Mammary epithelial cell (primary cell): ENCODE measurements at regions not wholly inside any gene's neighbourhood (a gene's known extent, or its start where the extent isn't known, plus 50 kb on each side); places are given as distances from the start of the nearest gene placed in this dataset.

ENCODE experiments used
- EZH2 ChIP-seq: IDR thresholded peaks from 2 replicates; pipeline ENCODE4 v1.6.1; 2012; ENCODE audit warnings: low read length, inconsistent platforms, borderline replicate concordance
- TF ChIP-seq, protein P1 (sequence below), 2 donors: IDR thresholded peaks in 1 of 2; conservative IDR thresholded peaks in 1 of 2; 2 replicates each; pipeline ENCODE4 v1.5.1; 2011 to 2012; ENCODE audit warnings: inconsistent platforms in 2 of 2, low read length in 2 of 2, mild to moderate bottlenecking in 2 of 2, control low read depth in 1 of 2, low read depth in 1 of 2; ENCODE audit not compliant: insufficient read depth in 1 of 2; ENCODE audit errors: extremely low read depth in 1 of 2

DNA sequence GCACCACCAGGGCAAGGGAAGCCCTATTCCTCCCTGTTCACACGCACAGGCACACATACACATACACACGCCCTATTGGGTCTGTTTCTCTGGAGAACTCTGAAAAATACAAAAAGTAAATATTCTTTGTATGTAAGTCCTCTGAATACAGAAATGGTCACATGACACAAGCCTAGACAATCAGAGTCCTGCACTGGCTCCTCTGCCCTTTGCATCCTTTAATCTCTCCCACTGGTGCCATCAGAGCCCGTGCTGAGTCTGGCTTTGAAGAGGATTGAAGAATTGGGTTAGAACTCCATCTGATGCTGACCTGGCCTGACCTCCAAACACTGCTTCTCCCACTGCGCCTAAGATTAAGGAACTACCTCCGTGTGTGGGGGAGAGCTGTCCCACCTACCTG, 273.2 kb upstream of the TBX3 start:
- TF ChIP-seq, protein P1, sequence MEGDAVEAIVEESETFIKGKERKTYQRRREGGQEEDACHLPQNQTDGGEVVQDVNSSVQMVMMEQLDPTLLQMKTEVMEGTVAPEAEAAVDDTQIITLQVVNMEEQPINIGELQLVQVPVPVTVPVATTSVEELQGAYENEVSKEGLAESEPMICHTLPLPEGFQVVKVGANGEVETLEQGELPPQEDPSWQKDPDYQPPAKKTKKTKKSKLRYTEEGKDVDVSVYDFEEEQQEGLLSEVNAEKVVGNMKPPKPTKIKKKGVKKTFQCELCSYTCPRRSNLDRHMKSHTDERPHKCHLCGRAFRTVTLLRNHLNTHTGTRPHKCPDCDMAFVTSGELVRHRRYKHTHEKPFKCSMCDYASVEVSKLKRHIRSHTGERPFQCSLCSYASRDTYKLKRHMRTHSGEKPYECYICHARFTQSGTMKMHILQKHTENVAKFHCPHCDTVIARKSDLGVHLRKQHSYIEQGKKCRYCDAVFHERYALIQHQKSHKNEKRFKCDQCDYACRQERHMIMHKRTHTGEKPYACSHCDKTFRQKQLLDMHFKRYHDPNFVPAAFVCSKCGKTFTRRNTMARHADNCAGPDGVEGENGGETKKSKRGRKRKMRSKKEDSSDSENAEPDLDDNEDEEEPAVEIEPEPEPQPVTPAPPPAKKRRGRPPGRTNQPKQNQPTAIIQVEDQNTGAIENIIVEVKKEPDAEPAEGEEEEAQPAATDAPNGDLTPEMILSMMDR (conservative IDR thresholded peaks at IDR 0.05 in 1 of 2, IDR thresholded peaks at IDR 0.05 in 1 of 2; ENCODE audit: extremely low read depth in 1 of 2, insufficient read depth in 1 of 2, low read depth in 1 of 2, low read length in 2 of 2): no peak
- no peak for TF ChIP-seq EZH2
